ENCODE measurements at regions not wholly inside any gene's neighbourhood (a gene's known extent, or its start where the extent isn't known, plus 50 kb on each side); places are given as distances from the start of the nearest gene placed in this dataset.

DNA sequence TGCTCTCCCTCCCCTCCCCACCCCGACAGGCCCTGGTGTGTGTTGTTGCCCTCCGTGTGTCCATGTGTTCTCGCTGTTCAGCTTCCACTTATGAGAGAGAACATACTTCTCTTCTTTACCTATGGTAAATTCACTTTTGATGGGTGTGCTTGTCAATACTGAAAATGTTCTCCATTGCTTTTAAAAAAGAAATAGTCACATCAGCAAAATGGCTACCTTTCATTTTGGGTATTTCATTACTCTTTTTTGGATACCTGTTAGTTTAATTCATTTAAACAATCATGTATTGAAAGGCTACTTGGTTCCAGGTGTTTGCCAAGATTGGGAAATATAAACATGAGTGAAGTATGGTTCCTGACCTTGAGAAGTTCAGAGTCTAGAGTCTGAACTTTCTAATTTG, 107.4 kb upstream of the PITX2 start:
- FAIRE-seq: no peak
- dilution Hi-C loops (cut with MboI; ENCODE audit: extremely low pct_ligation_motif_present, low sequenced_read_pairs): no loop called here

DNA sequence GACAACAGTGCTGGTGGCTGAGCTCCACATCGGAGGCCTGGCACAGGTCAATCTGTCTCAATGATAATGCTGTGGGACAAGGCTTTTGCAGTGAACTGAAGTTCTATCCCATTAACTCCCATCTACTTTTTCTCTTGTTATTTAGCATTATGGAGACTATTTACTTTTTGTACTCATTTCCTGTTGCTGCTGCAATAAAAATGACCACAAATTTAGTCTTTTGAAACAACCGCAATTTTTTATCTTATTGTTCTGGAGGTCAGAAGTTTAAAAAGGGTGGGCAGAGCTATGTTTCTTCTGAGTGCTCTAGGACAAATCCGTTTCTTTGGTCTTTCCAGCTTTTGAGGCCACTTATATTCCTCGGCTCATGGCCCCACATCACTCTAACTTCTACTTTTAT, 111.0 kb upstream of the PITX2 start:
- no peak for TF ChIP-seq FOS (IDR thresholded peaks at IDR 0.05; ENCODE audit: borderline replicate concordance, insufficient read depth, low read length)
- peak; percentile 8 for TF ChIP-seq GATA2 (IDR thresholded peaks at IDR 0.05; ENCODE audit: insufficient read depth, insufficient read length, low read depth, low read length)
- CTCF ChIA-PET: no interaction called here
- no peak for FAIRE-seq

More for the DNA sequence above, 107.4 kb upstream of the PITX2 start:
- Histone ChIP-seq H4K20me1 (replicated peaks; ENCODE audit: control insufficient read depth, extremely low read depth, insufficient read depth, low read length) (no peaks in the 10 kb centered on the region), H3K9ac (replicated peaks; ENCODE audit: extremely low read depth, insufficient read depth, low read length) (no peak overlapping the region), H3K36me3 (ENCODE audit: control insufficient read depth in 2 of 2, extremely low read depth in 1 of 2, insufficient read depth in 2 of 2, low read length in 2 of 2) (no peaks in the 10 kb centered on the region), H3K9me3 (replicated peaks; ENCODE audit: control insufficient read depth, insufficient read depth, low read length) (no peaks in the 10 kb centered on the region), H3K4me3 (replicated peaks in 1 of 3; ENCODE audit: insufficient read depth in 1 of 3, low read depth in 1 of 3, low read length in 3 of 3) (no peak overlapping the region), H3K4me2 (ENCODE audit: insufficient read depth, low read length) (no peak overlapping the region), H3K27me3 (ENCODE audit: control insufficient read depth in 2 of 2, insufficient read depth in 2 of 2, low read length in 2 of 2) (no peaks in the 10 kb centered on the region), H3K9me1 (replicated peaks; ENCODE audit: control insufficient read depth, extremely low read depth, insufficient read depth, low read length) (no peaks in the 10 kb centered on the region), H3K79me2 (ENCODE audit: control insufficient read depth, insufficient read depth, low read length) (no peaks in the 10 kb centered on the region), H3K4me1 (ENCODE audit: control insufficient read depth, extremely low read depth, insufficient read depth, low read length) (peaks cover 5% of the 10 kb centered on the region), H2AFZ (ENCODE audit: low read depth, low read length) (no peak overlapping the region), H3K27ac (ENCODE audit: insufficient read depth, low read depth, low read length) (no peak overlapping the region)
- no TSS peak for BruUV-seq (replicated peaks)
- no peak for DNase-seq (ENCODE audit: low read depth, low spot score)
- intact Hi-C loops (cut with micrococcal nuclease): no loop called here
- ChIA-PET CTCF (no interaction called here), POLR2A (no interaction called here)
- no peak for TF ChIP-seq MYC (IDR thresholded peaks at IDR 0.05; ENCODE audit: low read depth, low read length)
- TF ChIP-seq EZH2 (IDR thresholded peaks at IDR 0.05; ENCODE audit: borderline replicate concordance, low read depth, low read length, severe bottlenecking): no peak
- TF ChIP-seq, protein P1, sequence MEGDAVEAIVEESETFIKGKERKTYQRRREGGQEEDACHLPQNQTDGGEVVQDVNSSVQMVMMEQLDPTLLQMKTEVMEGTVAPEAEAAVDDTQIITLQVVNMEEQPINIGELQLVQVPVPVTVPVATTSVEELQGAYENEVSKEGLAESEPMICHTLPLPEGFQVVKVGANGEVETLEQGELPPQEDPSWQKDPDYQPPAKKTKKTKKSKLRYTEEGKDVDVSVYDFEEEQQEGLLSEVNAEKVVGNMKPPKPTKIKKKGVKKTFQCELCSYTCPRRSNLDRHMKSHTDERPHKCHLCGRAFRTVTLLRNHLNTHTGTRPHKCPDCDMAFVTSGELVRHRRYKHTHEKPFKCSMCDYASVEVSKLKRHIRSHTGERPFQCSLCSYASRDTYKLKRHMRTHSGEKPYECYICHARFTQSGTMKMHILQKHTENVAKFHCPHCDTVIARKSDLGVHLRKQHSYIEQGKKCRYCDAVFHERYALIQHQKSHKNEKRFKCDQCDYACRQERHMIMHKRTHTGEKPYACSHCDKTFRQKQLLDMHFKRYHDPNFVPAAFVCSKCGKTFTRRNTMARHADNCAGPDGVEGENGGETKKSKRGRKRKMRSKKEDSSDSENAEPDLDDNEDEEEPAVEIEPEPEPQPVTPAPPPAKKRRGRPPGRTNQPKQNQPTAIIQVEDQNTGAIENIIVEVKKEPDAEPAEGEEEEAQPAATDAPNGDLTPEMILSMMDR (IDR thresholded peaks at IDR 0.05; ENCODE audit: extremely low read depth in 1 of 2, insufficient read depth in 1 of 2, low read depth in 1 of 2, low read length in 2 of 2): no peak
- no peak for TF ChIP-seq FOS (IDR thresholded peaks at IDR 0.05; ENCODE audit: borderline replicate concordance, insufficient read depth, low read length)
- no peak for TF ChIP-seq POLR2A (IDR thresholded peaks at IDR 0.05; ENCODE audit: low read depth, low read length)

More for the DNA sequence above, 111.0 kb upstream of the PITX2 start:
- dilution Hi-C loops (cut with MboI; ENCODE audit: extremely low pct_ligation_motif_present, low sequenced_read_pairs): no loop called here
- Histone ChIP-seq H3K27ac (ENCODE audit: insufficient read depth, low read depth, low read length) (no peak overlapping the region), H3K27me3 (ENCODE audit: control insufficient read depth in 2 of 2, insufficient read depth in 2 of 2, low read length in 2 of 2) (no peaks in the 10 kb centered on the region), H2AFZ (ENCODE audit: low read depth, low read length) (no peak overlapping the region), H3K4me3 (replicated peaks in 1 of 3; ENCODE audit: insufficient read depth in 1 of 3, low read depth in 1 of 3, low read length in 3 of 3) (no peak overlapping the region), H3K36me3 (ENCODE audit: control insufficient read depth in 2 of 2, extremely low read depth in 1 of 2, insufficient read depth in 2 of 2, low read length in 2 of 2) (no peaks in the 10 kb centered on the region), H3K4me1 (ENCODE audit: control insufficient read depth, extremely low read depth, insufficient read depth, low read length) (peaks cover 5% of the 10 kb centered on the region), H3K9me1 (replicated peaks; ENCODE audit: control insufficient read depth, extremely low read depth, insufficient read depth, low read length) (no peaks in the 10 kb centered on the region), H4K20me1 (replicated peaks; ENCODE audit: control insufficient read depth, extremely low read depth, insufficient read depth, low read length) (no peaks in the 10 kb centered on the region), H3K9me3 (replicated peaks; ENCODE audit: control insufficient read depth, insufficient read depth, low read length) (no peaks in the 10 kb centered on the region), H3K9ac (replicated peaks; ENCODE audit: extremely low read depth, insufficient read depth, low read length) (no peak overlapping the region), H3K4me2 (ENCODE audit: insufficient read depth, low read length) (no peak overlapping the region), H3K79me2 (ENCODE audit: control insufficient read depth, insufficient read depth, low read length) (no peaks in the 10 kb centered on the region)
- intact Hi-C loops (cut with micrococcal nuclease): no loop called here
- no TSS peak for BruUV-seq (replicated peaks)
- peak; percentile 8 for DNase-seq (ENCODE audit: low read depth, low spot score)
- POLR2A ChIA-PET: no interaction called here

Data from endothelial cell of umbilical vein (primary cell).